PC-3 (cell line): ENCODE measurements at regions not wholly inside any gene's neighbourhood (a gene's known extent, or its start where the extent isn't known, plus 50 kb on each side); places are given as distances from the start of the nearest gene placed in this dataset.
A peak's percentile ranks its signal among the peaks of the same experiment; 100 is the strongest.

Source experiments
- ATAC-seq: fragments of 200-7000 bp; cut with Tn5 transposase; 2 replicates; pipeline ENCODE4 v1.9.1; 2020; ENCODE audit warnings: mild to moderate bottlenecking, moderate library complexity
- BruUV-seq: library from RNA; stranded (reverse); fragments of 400-500 nt; replicated peaks from 2 replicates; lab custom pipeline; 2021; lab: Mats Ljungman, UMichigan
- CTCF ChIA-PET: fragments of 300-600 bp; sonication (Branson Sonifier 250); formaldehyde crosslinking; loops from one replicate; lab custom pipeline; 2022; ENCODE audit warnings: antibody characterized with exemption; lab: Charles Lee
- POLR2A ChIA-PET: fragments of 300-600 bp; sonication (Branson Sonifier 250); formaldehyde crosslinking; loops from one replicate; lab custom pipeline; 2022; ENCODE audit warnings: antibody characterized with exemption; ENCODE audit not compliant: unreplicated experiment; lab: Charles Lee
- DNase-seq: peaks from one replicate; pipeline ENCODE4 v3.0.0-alpha.2; 2015
- H2AFZ ChIP-seq: fragments of 300-600 bp; sonication (generic); 2 replicates; pipeline ENCODE4 v1.6.0; 2016; ENCODE audit warnings: antibody characterized with exemption, low read length
- H3F3A ChIP-seq: fragments of 300-600 bp; sonication (generic); one replicate; pipeline ENCODE4 v1.6.0; 2017; ENCODE audit warnings: antibody characterized with exemption, low read length, control low read depth, mild to moderate bottlenecking; ENCODE audit not compliant: unreplicated experiment
- H3K27ac ChIP-seq: fragments of 300-600 bp; sonication (generic); 2 replicates; pipeline ENCODE4 v1.5.1; 2016; ENCODE audit warnings: mild to moderate bottlenecking, low read length
- H3K27me3 ChIP-seq: fragments of 300-600 bp; sonication (generic); 2 replicates; pipeline ENCODE4 v1.6.1; 2016; ENCODE audit warnings: low read length, mixed read lengths
- H3K36me3 ChIP-seq: fragments of 300-600 bp; sonication (generic); 2 replicates; pipeline ENCODE4 v1.6.1; 2016; ENCODE audit warnings: low read depth, mixed run types, low read length, mixed read lengths
- H3K4me1 ChIP-seq: fragments of 300-600 bp; sonication (generic); 2 replicates; pipeline ENCODE4 v1.5.1; 2016; ENCODE audit warnings: low read length; ENCODE audit not compliant: insufficient read depth
- H3K4me2 ChIP-seq: fragments of 300-600 bp; sonication (generic); 2 replicates; pipeline ENCODE4 v1.6.0; 2016; ENCODE audit warnings: low read length
- H3K4me3 ChIP-seq: fragments of 300-600 bp; sonication (generic); 2 replicates; pipeline ENCODE4 v1.5.1; 2016; ENCODE audit warnings: mild to moderate bottlenecking, low read length, mixed read lengths
- H3K79me2 ChIP-seq: fragments of 300-600 bp; sonication (generic); 2 replicates; pipeline ENCODE4 v1.6.1; 2017; ENCODE audit warnings: low read length, mixed read lengths
- H3K9ac ChIP-seq: fragments of 300-600 bp; sonication (generic); 2 replicates; pipeline ENCODE4 v1.6.0; 2016; ENCODE audit warnings: mild to moderate bottlenecking, low read length
- H3K9me2 ChIP-seq: fragments of 300-600 bp; sonication (generic); replicated peaks from 2 replicates; pipeline ENCODE4 v1.6.1; 2016; ENCODE audit warnings: mixed run types, low read length, mixed read lengths
- H3K9me3 ChIP-seq: fragments of 300-600 bp; sonication (generic); 2 replicates; pipeline ENCODE4 v1.6.1; 2016; ENCODE audit warnings: low read length, mixed read lengths
- H4K20me1 ChIP-seq: fragments of 300-600 bp; sonication (generic); 2 replicates; pipeline ENCODE4 v1.6.1; 2016; ENCODE audit warnings: low read length, mixed read lengths
- EZH2 ChIP-seq: fragments of 300-600 bp; sonication (generic); IDR thresholded peaks from one replicate; pipeline ENCODE4 v1.6.1; 2017; ENCODE audit warnings: antibody characterized with exemption, mild to moderate bottlenecking, low read length; ENCODE audit not compliant: unreplicated experiment
- EZH2phosphoT487 ChIP-seq: fragments of 300-600 bp; sonication (generic); IDR thresholded peaks from 2 replicates; pipeline ENCODE4 v1.6.1; 2018; ENCODE audit warnings: mild to moderate bottlenecking, antibody characterized with exemption, low read length, borderline replicate concordance
- intact Hi-C: fragments of 100-400 bp; cut with micrococcal nuclease; formaldehyde crosslinking; loops from 2 replicates; pipeline ENCODE4 v1.9.0; 2023
- TF ChIP-seq, protein P1 (sequence below): fragments of 300-600 bp; sonication (generic); conservative IDR thresholded peaks from 2 replicates; pipeline ENCODE4 v1.5.1; 2017; ENCODE audit warnings: antibody characterized with exemption, low read depth, mild to moderate bottlenecking, low read length

DNA sequence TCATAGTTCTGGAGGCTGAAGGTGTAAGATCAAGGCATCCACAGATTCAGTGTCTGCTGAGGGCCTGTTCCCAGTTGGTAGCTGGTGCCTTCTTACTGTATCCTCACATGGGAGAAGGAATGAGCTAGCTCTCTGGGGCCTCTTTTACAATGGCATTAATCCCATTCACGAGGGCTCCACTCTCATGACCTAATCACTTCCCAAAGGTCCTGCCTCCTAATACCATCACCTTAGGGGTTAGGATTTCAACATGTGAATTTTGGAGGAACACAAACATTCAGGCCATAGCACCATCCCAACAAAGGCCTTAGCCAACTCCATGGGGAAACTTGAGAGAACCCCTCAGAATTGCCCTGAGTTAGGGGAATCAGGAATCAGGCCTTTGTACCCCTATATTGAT lies 66.1 kb upstream of the CREB5 start:
- no peak overlapping the region for H3K4me3 ChIP-seq
- intact Hi-C loops = no loop called here
- TF ChIP-seq, protein P1, sequence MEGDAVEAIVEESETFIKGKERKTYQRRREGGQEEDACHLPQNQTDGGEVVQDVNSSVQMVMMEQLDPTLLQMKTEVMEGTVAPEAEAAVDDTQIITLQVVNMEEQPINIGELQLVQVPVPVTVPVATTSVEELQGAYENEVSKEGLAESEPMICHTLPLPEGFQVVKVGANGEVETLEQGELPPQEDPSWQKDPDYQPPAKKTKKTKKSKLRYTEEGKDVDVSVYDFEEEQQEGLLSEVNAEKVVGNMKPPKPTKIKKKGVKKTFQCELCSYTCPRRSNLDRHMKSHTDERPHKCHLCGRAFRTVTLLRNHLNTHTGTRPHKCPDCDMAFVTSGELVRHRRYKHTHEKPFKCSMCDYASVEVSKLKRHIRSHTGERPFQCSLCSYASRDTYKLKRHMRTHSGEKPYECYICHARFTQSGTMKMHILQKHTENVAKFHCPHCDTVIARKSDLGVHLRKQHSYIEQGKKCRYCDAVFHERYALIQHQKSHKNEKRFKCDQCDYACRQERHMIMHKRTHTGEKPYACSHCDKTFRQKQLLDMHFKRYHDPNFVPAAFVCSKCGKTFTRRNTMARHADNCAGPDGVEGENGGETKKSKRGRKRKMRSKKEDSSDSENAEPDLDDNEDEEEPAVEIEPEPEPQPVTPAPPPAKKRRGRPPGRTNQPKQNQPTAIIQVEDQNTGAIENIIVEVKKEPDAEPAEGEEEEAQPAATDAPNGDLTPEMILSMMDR = no peak
- TF ChIP-seq EZH2 = no peak
- TF ChIP-seq EZH2phosphoT487 = no peak
- CTCF ChIA-PET = interaction anchor here (0.6 kb wide), 1 partner anchor 280 kb away, joined by 3 read pairs; no protein-coding TSS in a partner anchor
- no peaks in the 10 kb centered on the region for H3K9me2 ChIP-seq
- H3K27ac ChIP-seq = no peak overlapping the region
- no peak overlapping the region for H2AFZ ChIP-seq
- H3K9ac ChIP-seq = no peak overlapping the region
- H3F3A ChIP-seq = no peaks in the 10 kb centered on the region
- H3K4me1 ChIP-seq = peaks cover 45% of the 10 kb centered on the region
- ATAC-seq (no peak), DNase-seq (no peak)
- no peaks in the 10 kb centered on the region for H3K79me2 ChIP-seq
- no peaks in the 10 kb centered on the region for H3K27me3 ChIP-seq
- no peaks in the 10 kb centered on the region for H4K20me1 ChIP-seq
- no peaks in the 10 kb centered on the region for H3K36me3 ChIP-seq
- H3K4me2 ChIP-seq = no peak overlapping the region
- no TSS peak for BruUV-seq
- H3K9me3 ChIP-seq = no peaks in the 10 kb centered on the region
- POLR2A ChIA-PET = no interaction called here

DNA sequence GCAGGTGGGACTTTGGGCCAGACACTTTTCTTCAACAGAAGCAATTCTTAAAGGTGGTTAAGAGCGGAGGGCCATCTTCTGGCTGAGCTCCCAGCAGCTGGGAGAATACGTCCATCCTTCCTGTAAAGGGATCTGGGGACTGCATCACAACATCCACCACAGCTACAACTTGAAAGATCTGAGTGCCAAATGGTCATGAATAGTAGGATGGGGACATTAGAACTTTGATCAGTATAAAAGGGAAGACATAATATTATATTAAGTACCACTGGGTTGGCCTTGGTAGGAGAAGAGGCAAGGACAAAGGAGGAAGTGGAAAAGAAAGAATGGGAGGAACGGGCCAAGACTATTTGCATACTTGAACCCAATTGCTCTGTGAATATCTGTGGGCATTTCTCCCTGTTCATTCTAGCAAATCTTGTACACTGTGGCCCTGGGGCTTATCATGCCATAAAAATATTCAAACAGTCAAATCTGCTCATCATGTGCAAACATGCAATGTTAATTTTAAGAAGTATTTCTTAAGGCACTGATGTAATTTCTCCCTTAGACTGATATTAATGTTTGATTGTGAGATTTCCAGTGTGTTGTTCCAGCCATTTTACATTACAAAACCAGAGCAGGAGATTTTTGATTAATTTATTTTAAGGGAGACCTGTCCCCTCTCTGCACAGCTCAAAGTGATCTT lies 65.5 kb upstream of the CREB5 start:
- ATAC-seq (peak; percentile 10; the same call in 1 of the 2 replicates), DNase-seq (peak; percentile 19)
- BruUV-seq = no TSS peak
- no peaks in the 10 kb centered on the region for H3K27me3 ChIP-seq
- ChIA-PET CTCF (interaction anchor here (0.6 to 0.9 kb wide), 2 partner anchors 17 to 280 kb away, joined by 3 read pairs; no protein-coding TSS in a partner anchor), POLR2A (interaction anchor here (0.5 kb wide), 1 partner anchor 50 kb away, joined by 5 read pairs; no protein-coding TSS in a partner anchor)
- no peaks in the 10 kb centered on the region for H4K20me1 ChIP-seq
- H3F3A ChIP-seq = no peaks in the 10 kb centered on the region
- H3K4me3 ChIP-seq = no peak overlapping the region
- TF ChIP-seq EZH2phosphoT487 (no peak), EZH2 (no peak)
- TF ChIP-seq, protein P1 = no peak
- H3K4me2 ChIP-seq = peak overlapping the region; percentile 53
- intact Hi-C loops = loop anchor here (1.0 kb wide), 1 partner anchor 11 kb away; no protein-coding TSS in a partner anchor
- H3K9me3 ChIP-seq = no peaks in the 10 kb centered on the region
- no peaks in the 10 kb centered on the region for H3K79me2 ChIP-seq
- 0 out of 2 replicates have a peak overlapping the region, but pooled peaks have one; percentile 40 for H2AFZ ChIP-seq
- H3K36me3 ChIP-seq = no peaks in the 10 kb centered on the region
- peak overlapping the region; percentile 12; the same call in 1 of the 2 replicates for H3K9ac ChIP-seq
- no peaks in the 10 kb centered on the region for H3K9me2 ChIP-seq
- peak overlapping the region; percentile 80 for H3K27ac ChIP-seq
- peaks cover 45% of the 10 kb centered on the region for H3K4me1 ChIP-seq
